ENCODE measurements at regions not wholly inside any gene's neighbourhood (a gene's known extent, or its start where the extent isn't known, plus 50 kb on each side); places are given as distances from the start of the nearest gene placed in this dataset.

DNA sequence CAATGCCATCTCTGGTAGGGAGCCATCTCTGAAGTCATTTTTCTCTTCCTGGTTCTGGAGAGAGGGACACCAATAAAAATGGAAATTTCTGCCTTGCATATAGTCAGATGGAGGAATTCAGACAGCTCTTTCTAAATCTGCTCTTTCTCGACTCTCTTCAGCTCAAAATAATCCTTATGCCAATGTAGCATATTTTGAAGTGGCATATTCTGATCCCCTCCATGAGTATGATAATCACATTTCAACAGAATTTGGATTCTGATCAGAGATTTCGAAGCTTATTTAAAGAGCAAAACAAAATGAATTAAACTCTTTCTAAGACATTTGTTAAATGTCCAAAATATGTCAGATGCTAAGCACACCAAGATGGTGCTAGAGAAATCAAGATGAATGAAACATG lies 267.1 kb upstream of the BTBD3 start:
- no peak overlapping the region for H3K27ac ChIP-seq
- H3K27me3 ChIP-seq: no peaks in the 10 kb centered on the region
- no peak overlapping the region for H3K4me3 ChIP-seq
- H3K9me3 ChIP-seq: peaks cover 20% of the 10 kb centered on the region
- peak overlapping the region; percentile 23; the same call in 1 of the 2 replicates for H3K4me2 ChIP-seq
- no peaks in the 10 kb centered on the region for H3K36me3 ChIP-seq
- peaks cover 8% of the 10 kb centered on the region; the same call in 1 of the 2 replicates for H3K4me1 ChIP-seq
- no peak for TF ChIP-seq Cebpa-rat (IDR thresholded peaks at IDR 0.05)
- no peaks in the 10 kb centered on the region for H4K20me1 ChIP-seq
- no peak overlapping the region for H3K9ac ChIP-seq

DNA sequence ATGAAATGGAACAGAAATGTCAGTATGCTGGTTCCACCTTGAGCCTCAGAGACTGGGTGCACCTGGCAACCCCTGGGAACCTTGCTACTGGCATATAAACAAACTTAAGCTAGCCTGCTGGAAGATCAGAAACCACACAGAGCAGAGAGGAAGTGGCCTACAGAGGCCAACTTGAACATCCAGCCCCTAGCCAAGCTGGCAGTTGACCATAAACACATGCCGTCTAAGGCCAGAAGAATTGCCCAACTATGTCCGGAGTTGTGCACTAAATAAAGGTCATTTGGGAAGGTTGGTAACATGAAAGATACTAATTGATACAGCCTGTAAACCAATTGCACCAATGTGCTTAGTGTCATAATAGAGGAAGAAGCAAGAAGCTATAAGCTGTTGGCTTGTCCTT lies 266.6 kb upstream of the BTBD3 start:
- H3K4me3 ChIP-seq: no peak overlapping the region
- H3K27ac ChIP-seq: no peak overlapping the region
- TF ChIP-seq Cebpa-rat (IDR thresholded peaks at IDR 0.05): no peak
- peak overlapping the region; percentile 23; the same call in 1 of the 2 replicates for H3K4me2 ChIP-seq
- peaks cover 19% of the 10 kb centered on the region for H3K9me3 ChIP-seq
- no peak overlapping the region for H3K9ac ChIP-seq
- no peaks in the 10 kb centered on the region for H3K27me3 ChIP-seq
- H3K36me3 ChIP-seq: no peaks in the 10 kb centered on the region
- peaks cover 8% of the 10 kb centered on the region; the same call in 1 of the 2 replicates for H3K4me1 ChIP-seq
- H4K20me1 ChIP-seq: no peaks in the 10 kb centered on the region

DNA sequence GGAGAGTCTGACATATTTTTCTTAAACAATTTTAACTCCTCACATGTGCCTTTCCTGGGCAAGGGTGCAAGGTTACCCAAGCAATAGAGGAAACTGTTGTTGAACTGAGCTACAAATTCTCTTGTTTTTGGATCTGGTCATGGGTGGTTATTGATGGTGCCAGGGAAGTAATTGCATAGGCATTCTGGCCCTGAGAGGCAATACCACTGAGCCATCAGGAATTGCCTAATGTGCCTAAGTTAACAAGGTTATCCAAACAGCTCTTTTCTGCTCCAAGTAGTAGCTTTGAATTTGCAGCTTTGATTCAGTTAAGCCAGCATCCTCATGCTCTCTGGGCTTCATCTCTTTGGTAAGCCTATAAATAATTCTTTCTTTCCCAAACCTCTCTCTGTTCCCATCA lies 266.0 kb upstream of the BTBD3 start:
- no peak overlapping the region; the same call in 1 of the 2 replicates for H3K4me2 ChIP-seq

DNA sequence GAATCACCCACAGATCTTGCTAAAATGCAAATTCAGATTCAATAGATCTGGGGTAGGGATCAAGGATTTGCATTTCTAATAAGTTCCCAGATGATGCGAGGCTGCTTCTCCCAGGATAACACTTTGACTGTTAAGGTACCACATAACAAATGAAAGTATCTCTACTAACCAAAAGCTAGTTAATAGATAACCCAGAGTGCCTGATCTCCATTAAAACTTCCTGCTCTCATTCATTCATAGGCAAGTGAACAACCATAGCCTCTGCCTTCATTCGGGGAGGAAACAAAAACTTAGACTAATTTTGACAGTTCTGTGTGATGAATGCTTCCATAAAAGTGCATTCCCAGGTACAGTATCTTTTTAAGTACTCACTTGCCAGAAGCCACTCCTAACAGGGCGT lies 265.6 kb upstream of the BTBD3 start:
- no peak for TF ChIP-seq Cebpa-rat (IDR thresholded peaks at IDR 0.05)
- H3K36me3 ChIP-seq: no peaks in the 10 kb centered on the region
- peaks cover 9% of the 10 kb centered on the region for H3K9me3 ChIP-seq
- no peak overlapping the region for H3K9ac ChIP-seq
- no peak overlapping the region for H3K4me3 ChIP-seq
- H4K20me1 ChIP-seq: no peaks in the 10 kb centered on the region
- peaks cover 8% of the 10 kb centered on the region; the same call in 1 of the 2 replicates for H3K4me1 ChIP-seq
- no peaks in the 10 kb centered on the region for H3K27me3 ChIP-seq
- no peak overlapping the region for H3K4me2 ChIP-seq
- no peak overlapping the region for H3K27ac ChIP-seq

More for the DNA sequence above, 266.0 kb upstream of the BTBD3 start:
- Histone ChIP-seq H3K9me3 (peaks cover 14% of the 10 kb centered on the region), H3K36me3 (no peaks in the 10 kb centered on the region), H3K4me1 (peaks cover 8% of the 10 kb centered on the region; the same call in 1 of the 2 replicates), H3K27ac (no peak overlapping the region), H3K9ac (no peak overlapping the region), H4K20me1 (no peaks in the 10 kb centered on the region), H3K27me3 (no peaks in the 10 kb centered on the region), H3K4me3 (no peak overlapping the region)
- no peak for TF ChIP-seq Cebpa-rat (IDR thresholded peaks at IDR 0.05)

DNA sequence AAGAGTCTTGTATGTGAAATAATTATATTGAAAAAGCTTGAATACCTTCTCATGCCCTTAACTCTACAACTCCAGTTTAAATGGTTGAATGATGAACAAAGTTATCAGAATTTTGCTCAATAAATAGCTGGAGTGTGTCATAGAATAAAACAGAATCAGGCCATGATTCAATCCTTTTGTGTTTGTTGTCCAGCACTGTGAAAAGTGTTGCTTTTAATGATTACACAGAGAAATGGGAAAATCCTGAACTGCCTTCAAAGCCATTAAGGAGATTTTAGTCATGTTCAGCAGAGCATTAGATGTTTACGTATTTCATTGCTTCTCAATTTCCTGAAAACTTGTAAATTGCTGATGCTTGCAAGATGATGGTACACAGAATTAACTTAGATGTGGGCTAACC lies 262.9 kb upstream of the BTBD3 start:
- Histone ChIP-seq H3K27ac (no peak overlapping the region), H3K9ac (no peak overlapping the region), H3K9me3 (no peaks in the 10 kb centered on the region), H3K36me3 (no peaks in the 10 kb centered on the region), H3K4me2 (no peak overlapping the region), H4K20me1 (no peaks in the 10 kb centered on the region), H3K4me3 (no peak overlapping the region), H3K4me1 (peaks cover 8% of the 10 kb centered on the region; the same call in 1 of the 2 replicates), H3K27me3 (no peaks in the 10 kb centered on the region)
- TF ChIP-seq Cebpa-rat (IDR thresholded peaks at IDR 0.05): no peak

DNA sequence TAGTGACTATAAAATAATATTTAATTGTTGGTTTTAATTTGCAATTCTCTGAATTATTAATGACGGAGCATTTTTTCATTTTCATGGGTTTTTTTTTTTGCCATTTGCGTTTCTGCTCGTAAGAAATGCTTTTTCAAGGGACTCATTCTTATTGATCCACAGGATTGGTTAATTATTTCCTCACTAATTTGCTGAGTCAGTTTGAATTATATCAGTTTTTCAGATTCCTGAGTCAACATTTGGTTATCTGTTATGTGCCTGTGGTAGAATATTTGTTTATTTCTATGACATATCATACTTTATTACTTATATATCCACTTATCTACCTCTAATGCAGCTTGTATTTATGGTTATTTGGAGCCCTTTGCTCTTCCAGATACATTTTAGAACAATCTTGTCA lies 257.0 kb upstream of the BTBD3 start:
- H3K36me3 ChIP-seq: no peaks in the 10 kb centered on the region
- H3K4me2 ChIP-seq: no peak overlapping the region
- H3K9ac ChIP-seq: no peak overlapping the region
- no peaks in the 10 kb centered on the region for H3K27me3 ChIP-seq
- no peaks in the 10 kb centered on the region for H3K9me3 ChIP-seq
- H4K20me1 ChIP-seq: no peaks in the 10 kb centered on the region
- no peak overlapping the region for H3K4me3 ChIP-seq
- no peak for TF ChIP-seq Cebpa-rat (IDR thresholded peaks at IDR 0.05)
- no peak overlapping the region for H3K27ac ChIP-seq
- no peaks in the 10 kb centered on the region for H3K4me1 ChIP-seq

DNA sequence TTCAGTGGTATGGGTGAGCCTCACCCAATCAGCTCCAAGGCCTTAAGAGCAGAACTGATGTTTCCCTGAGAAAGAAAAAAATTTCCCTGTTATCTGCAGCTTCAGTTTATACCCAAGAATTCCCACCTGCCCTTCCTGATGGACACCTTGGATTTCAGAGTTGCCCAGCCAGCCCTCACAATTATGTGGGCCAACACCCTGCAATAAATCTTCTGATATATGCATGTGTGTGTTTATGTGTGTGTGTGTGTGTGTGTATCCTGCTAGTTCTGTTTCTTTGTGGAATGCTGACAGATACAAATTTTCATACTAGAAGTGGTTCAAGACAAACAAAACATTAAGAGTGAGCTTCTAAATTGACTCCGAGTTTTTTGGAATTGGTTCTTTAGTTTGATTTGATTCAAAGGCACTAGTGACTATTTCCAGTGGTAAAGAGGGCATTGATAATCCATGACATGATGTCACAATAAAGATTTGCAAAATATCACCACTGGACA lies 246.6 kb upstream of the BTBD3 start:
- Histone ChIP-seq H3K27me3 (no peaks in the 10 kb centered on the region), H3K9me3 (no peaks in the 10 kb centered on the region), H3K4me2 (no peak overlapping the region), H3K36me3 (no peaks in the 10 kb centered on the region), H3K4me1 (no peaks in the 10 kb centered on the region), H3K9ac (no peak overlapping the region), H3K4me3 (no peak overlapping the region), H3K27ac (no peak overlapping the region), H4K20me1 (no peaks in the 10 kb centered on the region)
- no peak for TF ChIP-seq Cebpa-rat (IDR thresholded peaks at IDR 0.05)

DNA sequence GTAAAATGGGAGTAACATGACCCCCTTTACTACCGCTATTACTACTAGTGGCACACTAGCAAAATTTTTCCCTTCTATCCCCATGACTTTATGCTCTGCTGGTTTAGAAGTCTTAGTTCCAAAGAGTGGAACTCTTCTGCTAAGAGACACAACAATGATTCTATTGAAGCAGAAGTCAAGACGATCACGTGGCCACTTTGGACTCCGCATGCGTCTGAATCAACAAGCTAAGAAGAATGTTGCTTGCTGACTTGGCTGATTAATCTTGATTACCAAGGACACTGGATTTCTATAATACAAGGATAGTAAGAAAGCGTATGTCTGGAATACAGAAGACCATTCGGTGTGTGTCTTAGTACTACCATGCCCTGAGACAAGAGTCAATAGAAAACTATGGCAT lies 244.7 kb upstream of the BTBD3 start:
- Histone ChIP-seq H3K27me3 (no peaks in the 10 kb centered on the region), H3K9me3 (no peaks in the 10 kb centered on the region), H3K27ac (no peak overlapping the region), H3K4me3 (no peak overlapping the region), H3K9ac (no peak overlapping the region), H4K20me1 (no peaks in the 10 kb centered on the region), H3K4me1 (0 out of 2 replicates have a peak, but pooled peaks cover 6% of the 10 kb centered on the region), H3K4me2 (no peak overlapping the region), H3K36me3 (no peaks in the 10 kb centered on the region)
- TF ChIP-seq Cebpa-rat (IDR thresholded peaks at IDR 0.05): no peak

DNA sequence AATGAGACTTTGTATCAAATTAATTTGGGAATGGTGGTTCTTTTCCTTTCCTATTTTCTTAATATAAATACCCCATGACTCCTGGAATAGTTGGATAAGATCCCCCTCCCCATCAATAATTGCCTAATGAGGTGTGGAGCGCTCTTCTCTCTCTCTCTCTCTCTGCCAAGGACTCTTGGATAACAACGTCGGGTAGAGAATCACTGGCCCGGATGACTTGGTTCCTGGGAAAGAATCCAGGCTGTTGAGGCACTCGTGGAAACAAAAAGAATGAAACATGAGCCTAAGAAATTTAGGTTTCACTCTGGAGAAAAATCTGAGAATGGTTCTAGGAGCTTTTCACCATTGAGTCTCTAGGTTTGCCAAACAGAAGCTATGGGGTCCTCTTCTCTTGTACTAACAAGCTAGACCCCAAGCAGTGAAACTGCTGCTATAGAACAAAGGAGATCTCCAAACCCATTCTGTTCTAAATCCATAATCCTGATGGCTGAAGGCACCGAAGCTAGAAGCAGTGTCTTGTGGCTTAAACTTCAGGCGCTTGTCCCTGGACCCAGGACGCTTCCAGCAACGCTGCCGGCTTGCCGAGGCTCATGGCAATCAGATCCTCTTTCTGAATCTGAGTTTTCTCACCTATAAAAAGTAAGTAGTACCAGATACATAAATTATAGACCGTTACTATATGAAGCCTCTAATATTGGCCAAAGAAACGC lies 241.6 kb upstream of the BTBD3 start:
- H3K9ac ChIP-seq: no peak overlapping the region
- H3K27ac ChIP-seq: no peak overlapping the region
- no peak overlapping the region for H3K4me3 ChIP-seq
- H3K36me3 ChIP-seq: no peaks in the 10 kb centered on the region
- 0 out of 2 replicates have a peak, but pooled peaks cover 6% of the 10 kb centered on the region for H3K4me1 ChIP-seq
- H3K4me2 ChIP-seq: no peak overlapping the region
- H3K27me3 ChIP-seq: no peaks in the 10 kb centered on the region
- TF ChIP-seq Cebpa-rat (IDR thresholded peaks at IDR 0.05): no peak
- no peaks in the 10 kb centered on the region for H3K9me3 ChIP-seq
- H4K20me1 ChIP-seq: no peaks in the 10 kb centered on the region

DNA sequence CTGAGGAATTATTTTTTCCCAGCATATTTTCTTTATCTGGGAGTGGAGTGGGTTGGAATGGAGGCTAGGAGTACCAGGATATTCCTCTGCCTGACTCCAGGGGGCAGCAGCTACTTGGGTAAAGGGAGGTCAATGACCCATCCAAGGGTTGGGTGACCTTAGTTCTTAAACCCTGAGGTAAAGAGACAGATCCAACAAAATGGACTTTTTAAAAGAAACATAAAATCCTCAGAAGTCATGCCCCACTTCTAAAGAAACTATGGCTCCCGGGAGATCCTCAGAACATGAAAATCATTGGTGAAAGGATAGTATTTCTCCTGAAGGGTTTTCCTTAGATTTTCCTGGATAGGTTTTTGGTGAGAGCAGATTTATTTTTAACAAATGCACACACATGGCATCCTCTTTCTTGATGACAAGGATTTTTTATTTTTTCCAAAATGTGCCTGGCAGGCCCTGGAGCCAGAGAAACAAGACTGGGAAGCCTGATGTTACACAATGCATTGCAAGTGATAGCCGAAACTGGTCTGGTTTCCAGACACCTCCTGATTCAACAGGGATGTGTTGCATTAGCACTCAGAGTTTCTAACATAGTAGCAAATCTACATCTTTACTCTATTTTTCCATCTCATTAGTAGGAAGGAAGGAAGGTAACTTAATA lies 240.9 kb upstream of the BTBD3 start:
- Histone ChIP-seq H3K9ac (no peak overlapping the region), H3K27ac (no peak overlapping the region), H3K9me3 (no peaks in the 10 kb centered on the region), H3K4me2 (no peak overlapping the region), H3K36me3 (no peaks in the 10 kb centered on the region), H3K4me1 (0 out of 2 replicates have a peak, but pooled peaks cover 6% of the 10 kb centered on the region), H4K20me1 (no peaks in the 10 kb centered on the region), H3K4me3 (no peak overlapping the region), H3K27me3 (no peaks in the 10 kb centered on the region)
- no peak for TF ChIP-seq Cebpa-rat (IDR thresholded peaks at IDR 0.05)
